ENCODE measurements at regions not wholly inside any gene's neighbourhood (a gene's known extent, or its start where the extent isn't known, plus 50 kb on each side); places are given as distances from the start of the nearest gene placed in this dataset.
"Not testable (repeated sequence)": the region's sequence is repeated elsewhere in the genome, so short reads cannot be mapped to it uniquely, and the experiment has no call there.

GRCh38 chr2:89182221-89182620 lies 490.7 kb downstream of the RPIA start:
- H3K27me3 ChIP-seq (ENCODE audit: insufficient read depth, low read length); H3F3A ChIP-seq (ENCODE audit: insufficient read depth, low read length); H3K36me3 ChIP-seq (ENCODE audit: insufficient read depth, low read length); H3K4me2 ChIP-seq (ENCODE audit: low read length); H3K9ac ChIP-seq (ENCODE audit: low read length); H3K4me3 ChIP-seq (ENCODE audit: low read depth, low read length, poor library complexity, severe bottlenecking); H3K79me2 ChIP-seq (ENCODE audit: insufficient read depth, low read length); H4K20me1 ChIP-seq (ENCODE audit: insufficient read depth, low read length); H3K9me2 ChIP-seq (ENCODE audit: low read depth, low read length); H3K27ac ChIP-seq (ENCODE audit: low read depth, low read length, poor library complexity, severe bottlenecking); H2AFZ ChIP-seq (ENCODE audit: low read length); H3K9me3 ChIP-seq (ENCODE audit: low read length): not testable (repeated sequence)
- peaks cover 17% of the 10 kb centered on the region for H3K4me1 ChIP-seq (ENCODE audit: insufficient read depth, low read length, severe bottlenecking)

- not testable (repeated sequence) for H3K27ac ChIP-seq (ENCODE audit: low read depth, low read length, poor library complexity, severe bottlenecking); H3F3A ChIP-seq (ENCODE audit: insufficient read depth, low read length); H3K4me2 ChIP-seq (ENCODE audit: low read length); H3K9ac ChIP-seq (ENCODE audit: low read length); H4K20me1 ChIP-seq (ENCODE audit: insufficient read depth, low read length); H3K27me3 ChIP-seq (ENCODE audit: insufficient read depth, low read length); H3K36me3 ChIP-seq (ENCODE audit: insufficient read depth, low read length); H3K79me2 ChIP-seq (ENCODE audit: insufficient read depth, low read length); H3K9me3 ChIP-seq (ENCODE audit: low read length); H2AFZ ChIP-seq (ENCODE audit: low read length); H3K9me2 ChIP-seq (ENCODE audit: low read depth, low read length); H3K4me3 ChIP-seq (ENCODE audit: low read depth, low read length, poor library complexity, severe bottlenecking)
- peaks cover 25% of the 10 kb centered on the region for H3K4me1 ChIP-seq (ENCODE audit: insufficient read depth, low read length, severe bottlenecking)
Observed at GRCh38 chr2:89184746-89185145, 493.3 kb downstream of the RPIA start.

- H3K4me1 ChIP-seq (ENCODE audit: insufficient read depth, low read length, severe bottlenecking); H3F3A ChIP-seq (ENCODE audit: insufficient read depth, low read length); H3K4me3 ChIP-seq (ENCODE audit: low read depth, low read length, poor library complexity, severe bottlenecking); H3K9me3 ChIP-seq (ENCODE audit: low read length); H4K20me1 ChIP-seq (ENCODE audit: insufficient read depth, low read length); H3K27ac ChIP-seq (ENCODE audit: low read depth, low read length, poor library complexity, severe bottlenecking); H3K27me3 ChIP-seq (ENCODE audit: insufficient read depth, low read length); H3K4me2 ChIP-seq (ENCODE audit: low read length); H3K79me2 ChIP-seq (ENCODE audit: insufficient read depth, low read length); H2AFZ ChIP-seq (ENCODE audit: low read length); H3K9me2 ChIP-seq (ENCODE audit: low read depth, low read length); H3K36me3 ChIP-seq (ENCODE audit: insufficient read depth, low read length); H3K9ac ChIP-seq (ENCODE audit: low read length): not testable (repeated sequence)
Observed at GRCh38 chr2:89195636-89196251, 504.3 kb downstream of the RPIA start.

- not testable (repeated sequence) for H3K9ac ChIP-seq (ENCODE audit: low read length); H3K9me3 ChIP-seq (ENCODE audit: low read length); H3K27me3 ChIP-seq (ENCODE audit: insufficient read depth, low read length); H3K4me1 ChIP-seq (ENCODE audit: insufficient read depth, low read length, severe bottlenecking); H3K9me2 ChIP-seq (ENCODE audit: low read depth, low read length); H3K36me3 ChIP-seq (ENCODE audit: insufficient read depth, low read length); H4K20me1 ChIP-seq (ENCODE audit: insufficient read depth, low read length); H3F3A ChIP-seq (ENCODE audit: insufficient read depth, low read length); H2AFZ ChIP-seq (ENCODE audit: low read length); H3K79me2 ChIP-seq (ENCODE audit: insufficient read depth, low read length)
- Histone ChIP-seq H3K4me2 (ENCODE audit: low read length) (peak overlapping the region; percentile 55; the same call in 1 of the 2 replicates), H3K27ac (ENCODE audit: low read depth, low read length, poor library complexity, severe bottlenecking) (peak overlapping the region; percentile 66), H3K4me3 (ENCODE audit: low read depth, low read length, poor library complexity, severe bottlenecking) (peak overlapping the region; percentile 36)
Observed at GRCh38 chr2:89196719-89197118, 505.2 kb downstream of the RPIA start.

GRCh38 chr2:89198026-89198425 lies 506.6 kb downstream of the RPIA start:
- H2AFZ ChIP-seq (ENCODE audit: low read length); H3K27me3 ChIP-seq (ENCODE audit: insufficient read depth, low read length); H3K27ac ChIP-seq (ENCODE audit: low read depth, low read length, poor library complexity, severe bottlenecking); H3K9me2 ChIP-seq (ENCODE audit: low read depth, low read length); H3F3A ChIP-seq (ENCODE audit: insufficient read depth, low read length); H3K4me3 ChIP-seq (ENCODE audit: low read depth, low read length, poor library complexity, severe bottlenecking); H3K9me3 ChIP-seq (ENCODE audit: low read length); H3K79me2 ChIP-seq (ENCODE audit: insufficient read depth, low read length); H3K36me3 ChIP-seq (ENCODE audit: insufficient read depth, low read length); H3K4me2 ChIP-seq (ENCODE audit: low read length); H3K4me1 ChIP-seq (ENCODE audit: insufficient read depth, low read length, severe bottlenecking); H4K20me1 ChIP-seq (ENCODE audit: insufficient read depth, low read length); H3K9ac ChIP-seq (ENCODE audit: low read length): not testable (repeated sequence)

GRCh38 chr2:89199453-89200246 lies 508.2 kb downstream of the RPIA start:
- not testable (repeated sequence) for H2AFZ ChIP-seq (ENCODE audit: low read length); H3K4me1 ChIP-seq (ENCODE audit: insufficient read depth, low read length, severe bottlenecking); H3K36me3 ChIP-seq (ENCODE audit: insufficient read depth, low read length); H3K9me2 ChIP-seq (ENCODE audit: low read depth, low read length); H3K27ac ChIP-seq (ENCODE audit: low read depth, low read length, poor library complexity, severe bottlenecking); H4K20me1 ChIP-seq (ENCODE audit: insufficient read depth, low read length); H3K4me3 ChIP-seq (ENCODE audit: low read depth, low read length, poor library complexity, severe bottlenecking); H3K27me3 ChIP-seq (ENCODE audit: insufficient read depth, low read length); H3K79me2 ChIP-seq (ENCODE audit: insufficient read depth, low read length); H3K4me2 ChIP-seq (ENCODE audit: low read length); H3K9me3 ChIP-seq (ENCODE audit: low read length); H3K9ac ChIP-seq (ENCODE audit: low read length); H3F3A ChIP-seq (ENCODE audit: insufficient read depth, low read length)

GRCh38 chr2:89200247-89200527 lies 508.7 kb downstream of the RPIA start:
- H3K9ac ChIP-seq (ENCODE audit: low read length); H3K4me3 ChIP-seq (ENCODE audit: low read depth, low read length, poor library complexity, severe bottlenecking); H3K27me3 ChIP-seq (ENCODE audit: insufficient read depth, low read length); H3F3A ChIP-seq (ENCODE audit: insufficient read depth, low read length); H3K9me2 ChIP-seq (ENCODE audit: low read depth, low read length); H3K4me1 ChIP-seq (ENCODE audit: insufficient read depth, low read length, severe bottlenecking); H3K27ac ChIP-seq (ENCODE audit: low read depth, low read length, poor library complexity, severe bottlenecking); H3K79me2 ChIP-seq (ENCODE audit: insufficient read depth, low read length); H3K9me3 ChIP-seq (ENCODE audit: low read length); H3K4me2 ChIP-seq (ENCODE audit: low read length); H3K36me3 ChIP-seq (ENCODE audit: insufficient read depth, low read length); H4K20me1 ChIP-seq (ENCODE audit: insufficient read depth, low read length); H2AFZ ChIP-seq (ENCODE audit: low read length): not testable (repeated sequence)

- not testable (repeated sequence) for H3K4me3 ChIP-seq (ENCODE audit: low read depth, low read length, poor library complexity, severe bottlenecking); H3F3A ChIP-seq (ENCODE audit: insufficient read depth, low read length); H3K27ac ChIP-seq (ENCODE audit: low read depth, low read length, poor library complexity, severe bottlenecking); H3K4me2 ChIP-seq (ENCODE audit: low read length); H3K27me3 ChIP-seq (ENCODE audit: insufficient read depth, low read length); H3K4me1 ChIP-seq (ENCODE audit: insufficient read depth, low read length, severe bottlenecking); H3K36me3 ChIP-seq (ENCODE audit: insufficient read depth, low read length); H4K20me1 ChIP-seq (ENCODE audit: insufficient read depth, low read length); H3K79me2 ChIP-seq (ENCODE audit: insufficient read depth, low read length); H3K9ac ChIP-seq (ENCODE audit: low read length); H3K9me3 ChIP-seq (ENCODE audit: low read length); H2AFZ ChIP-seq (ENCODE audit: low read length); H3K9me2 ChIP-seq (ENCODE audit: low read depth, low read length)
Observed at GRCh38 chr2:89202518-89202917, 511.0 kb downstream of the RPIA start.
